Neutrophil (primary cell): ENCODE measurements at regions not wholly inside any gene's neighbourhood (a gene's known extent, or its start where the extent isn't known, plus 50 kb on each side); places are given as distances from the start of the nearest gene placed in this dataset.

ENCODE experiments used
- H3K27ac ChIP-seq: fragments of 200-600 bp; sonication (generic); 2 replicates; pipeline ENCODE4 v1.5.1; 2016; ENCODE audit warnings: mild to moderate bottlenecking, moderate library complexity
- H3K27me3 ChIP-seq: fragments of 200-600 bp; sonication (generic); 2 replicates; pipeline ENCODE4 v1.6.0; 2016; ENCODE audit warnings: mild to moderate bottlenecking
- H3K36me3 ChIP-seq: fragments of 200-600 bp; sonication (generic); 2 replicates; pipeline ENCODE4 v1.5.1; 2017
- H3K4me1 ChIP-seq, 2 experiments: fragments of 200-600 bp in 1 of 2; sonication (generic) in 1 of 2; 1 replicate in 1 of 2; 2 replicates in 1 of 2; pipeline versions ENCODE4 v1.5.1 to v1.6.1; 2013 to 2016; ENCODE audit warnings: low read depth in 1 of 2, low read length in 1 of 2, mild to moderate bottlenecking in 1 of 2, moderate library complexity in 1 of 2; ENCODE audit not compliant: control insufficient read depth in 1 of 2, insufficient read depth in 1 of 2
- H3K4me3 ChIP-seq, 2 experiments: fragments of 200-600 bp in 1 of 2; sonication (generic) in 1 of 2; 1 replicate in 1 of 2; 2 replicates in 1 of 2; pipeline ENCODE4 v1.5.1; 2013 to 2016; ENCODE audit warnings: low read depth in 1 of 2, low read length in 1 of 2, mild to moderate bottlenecking in 1 of 2, moderate library complexity in 1 of 2
- H3K9me3 ChIP-seq: fragments of 200-600 bp; sonication (generic); 2 replicates; pipeline ENCODE4 v1.5.1; 2016
- TF ChIP-seq, protein P1 (sequence below): fragments of 200-600 bp; sonication (generic); IDR thresholded peaks from 2 replicates; pipeline ENCODE4 v1.5.1; 2016; ENCODE audit warnings: antibody characterized with exemption

DNA sequence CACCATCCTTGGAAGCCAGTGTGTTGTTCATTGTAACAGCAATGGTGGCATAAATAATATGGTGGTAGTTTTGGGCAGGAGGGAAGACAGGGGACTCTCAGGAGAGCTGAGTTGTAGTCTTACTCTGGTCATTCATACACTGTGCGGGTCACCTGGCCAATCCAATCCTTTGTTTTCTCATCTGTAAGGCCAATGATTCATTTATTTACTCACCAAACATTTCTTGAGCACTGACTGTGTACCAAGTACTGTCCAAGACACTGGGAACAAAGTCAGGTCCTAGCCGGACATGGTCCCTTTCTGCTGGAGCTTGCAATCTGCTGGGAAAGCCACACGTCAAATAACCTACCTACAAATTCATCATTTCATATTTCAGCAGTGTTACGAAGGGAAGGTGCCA lies 302.7 kb downstream of the CYP26B1 start:
- TF ChIP-seq, protein P1, sequence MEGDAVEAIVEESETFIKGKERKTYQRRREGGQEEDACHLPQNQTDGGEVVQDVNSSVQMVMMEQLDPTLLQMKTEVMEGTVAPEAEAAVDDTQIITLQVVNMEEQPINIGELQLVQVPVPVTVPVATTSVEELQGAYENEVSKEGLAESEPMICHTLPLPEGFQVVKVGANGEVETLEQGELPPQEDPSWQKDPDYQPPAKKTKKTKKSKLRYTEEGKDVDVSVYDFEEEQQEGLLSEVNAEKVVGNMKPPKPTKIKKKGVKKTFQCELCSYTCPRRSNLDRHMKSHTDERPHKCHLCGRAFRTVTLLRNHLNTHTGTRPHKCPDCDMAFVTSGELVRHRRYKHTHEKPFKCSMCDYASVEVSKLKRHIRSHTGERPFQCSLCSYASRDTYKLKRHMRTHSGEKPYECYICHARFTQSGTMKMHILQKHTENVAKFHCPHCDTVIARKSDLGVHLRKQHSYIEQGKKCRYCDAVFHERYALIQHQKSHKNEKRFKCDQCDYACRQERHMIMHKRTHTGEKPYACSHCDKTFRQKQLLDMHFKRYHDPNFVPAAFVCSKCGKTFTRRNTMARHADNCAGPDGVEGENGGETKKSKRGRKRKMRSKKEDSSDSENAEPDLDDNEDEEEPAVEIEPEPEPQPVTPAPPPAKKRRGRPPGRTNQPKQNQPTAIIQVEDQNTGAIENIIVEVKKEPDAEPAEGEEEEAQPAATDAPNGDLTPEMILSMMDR: no peak
- H3K36me3 ChIP-seq: no peaks in the 10 kb centered on the region

DNA sequence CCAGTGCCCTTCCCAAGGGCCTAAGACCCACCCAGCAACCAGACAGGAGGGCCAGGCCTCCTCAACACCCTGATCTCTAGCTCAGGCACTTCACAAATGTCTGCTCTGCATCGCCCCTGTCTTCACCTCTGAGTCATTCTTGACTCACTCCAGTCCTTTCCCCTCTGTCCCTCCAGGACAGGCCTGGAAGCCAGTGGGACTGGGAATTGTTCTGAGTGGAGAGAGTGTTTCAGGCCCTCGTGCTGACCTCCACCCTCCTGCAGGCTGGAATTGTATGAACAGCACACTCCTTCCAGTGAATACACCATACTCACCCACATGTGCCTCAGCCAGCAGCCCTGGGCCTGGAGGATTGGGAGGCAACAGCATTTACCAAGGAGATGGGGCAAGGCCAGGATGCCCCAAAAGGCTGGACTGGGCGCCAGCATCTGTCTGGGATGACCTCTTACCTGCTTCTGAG lies 304.2 kb downstream of the CYP26B1 start:
- Histone ChIP-seq H3K27ac (no peak overlapping the region), H3K27me3 (peaks cover 6% of the 10 kb centered on the region), H3K4me1 (no peaks in the 10 kb centered on the region), H3K4me3 (no peak overlapping the region), H3K9me3 (no peaks in the 10 kb centered on the region), H3K36me3 (no peaks in the 10 kb centered on the region)
- TF ChIP-seq, protein P1: no peak

More for the DNA sequence above, 302.7 kb downstream of the CYP26B1 start:
- no peaks in the 10 kb centered on the region for H3K9me3 ChIP-seq
- H3K4me3 ChIP-seq: no peak overlapping the region
- H3K27me3 ChIP-seq: no peaks in the 10 kb centered on the region
- H3K27ac ChIP-seq: no peak overlapping the region
- no peaks in the 10 kb centered on the region for H3K4me1 ChIP-seq

DNA sequence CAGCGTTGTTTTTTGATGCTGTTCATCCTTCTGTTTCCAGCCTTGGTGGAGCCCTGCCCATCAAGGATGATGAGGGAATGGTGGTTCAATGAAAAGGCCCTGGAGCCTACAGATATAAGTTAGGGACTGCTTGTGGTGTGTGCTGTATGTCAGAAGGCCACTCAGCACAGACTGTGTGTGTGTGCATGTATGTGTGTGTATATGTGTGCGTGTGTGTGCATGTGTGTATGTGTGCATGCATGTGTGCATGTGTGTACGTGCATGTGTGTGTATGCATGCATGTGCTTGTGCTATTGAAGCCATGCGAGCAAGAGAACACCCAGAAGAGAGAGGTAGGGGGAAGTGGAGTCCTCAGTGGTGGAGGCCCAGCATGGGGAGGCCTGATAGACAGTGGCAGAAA lies 304.9 kb downstream of the CYP26B1 start:
- TF ChIP-seq, protein P1: no peak
- no peak overlapping the region for H3K4me3 ChIP-seq

DNA sequence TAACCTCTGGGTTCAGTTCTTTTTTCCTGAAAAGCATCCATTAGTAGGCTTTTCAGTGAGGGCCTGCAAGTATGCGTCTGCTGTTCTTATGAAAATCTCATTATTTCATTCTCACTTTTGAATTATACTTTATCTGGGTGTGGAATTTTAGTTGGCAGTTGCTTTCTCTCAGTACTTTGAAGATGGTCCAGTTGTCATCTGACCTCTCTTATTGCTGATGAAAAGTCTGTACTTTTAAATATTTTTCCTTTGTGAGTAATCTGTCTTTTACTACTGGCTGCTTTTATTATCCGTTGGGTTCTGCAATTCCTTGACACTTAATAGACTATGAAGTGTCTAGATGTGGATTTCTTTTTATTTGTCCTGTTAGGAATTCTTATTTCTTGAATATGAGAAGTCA lies 307.8 kb downstream of the CYP26B1 start:
- Histone ChIP-seq H3K9me3 (no peaks in the 10 kb centered on the region), H3K4me3 (no peak overlapping the region), H3K27ac (no peak overlapping the region), H3K27me3 (peaks cover 11% of the 10 kb centered on the region), H3K4me1 (no peaks in the 10 kb centered on the region), H3K36me3 (no peaks in the 10 kb centered on the region)
- TF ChIP-seq, protein P1: no peak

More for the DNA sequence above, 304.9 kb downstream of the CYP26B1 start:
- Histone ChIP-seq H3K36me3 (no peaks in the 10 kb centered on the region), H3K27me3 (peaks cover 11% of the 10 kb centered on the region), H3K27ac (no peak overlapping the region), H3K9me3 (no peaks in the 10 kb centered on the region), H3K4me1 (no peaks in the 10 kb centered on the region)

DNA sequence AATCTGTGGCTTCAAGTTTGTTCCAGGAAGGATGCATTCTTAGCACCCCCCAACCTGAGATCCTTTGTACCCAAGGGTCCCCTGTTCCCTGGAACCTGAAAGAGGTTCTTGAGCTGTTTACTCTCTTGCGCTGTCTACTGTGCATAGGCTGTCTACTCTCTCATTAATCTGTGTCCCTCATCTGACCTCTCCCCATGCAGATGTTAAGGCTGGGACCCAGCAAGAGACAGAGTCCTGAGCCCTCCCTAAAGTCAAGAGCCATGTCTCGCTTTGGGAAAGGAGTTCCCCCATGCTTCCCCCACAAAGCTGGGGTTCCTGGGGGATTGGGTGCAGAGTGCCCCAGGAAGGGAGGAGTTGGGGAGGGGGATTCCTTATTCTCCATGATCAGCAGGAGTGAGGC lies 312.9 kb downstream of the CYP26B1 start:
- no peak overlapping the region for H3K27ac ChIP-seq
- no peaks in the 10 kb centered on the region for H3K36me3 ChIP-seq
- H3K9me3 ChIP-seq: no peaks in the 10 kb centered on the region
- TF ChIP-seq, protein P1: no peak
- H3K4me3 ChIP-seq: no peak overlapping the region
- no peaks in the 10 kb centered on the region for H3K4me1 ChIP-seq
- peaks cover 31% of the 10 kb centered on the region for H3K27me3 ChIP-seq
